ENCODE measurements at regions not wholly inside any gene's neighbourhood (a gene's known extent, or its start where the extent isn't known, plus 50 kb on each side); places are given as distances from the start of the nearest gene placed in this dataset.

DNA sequence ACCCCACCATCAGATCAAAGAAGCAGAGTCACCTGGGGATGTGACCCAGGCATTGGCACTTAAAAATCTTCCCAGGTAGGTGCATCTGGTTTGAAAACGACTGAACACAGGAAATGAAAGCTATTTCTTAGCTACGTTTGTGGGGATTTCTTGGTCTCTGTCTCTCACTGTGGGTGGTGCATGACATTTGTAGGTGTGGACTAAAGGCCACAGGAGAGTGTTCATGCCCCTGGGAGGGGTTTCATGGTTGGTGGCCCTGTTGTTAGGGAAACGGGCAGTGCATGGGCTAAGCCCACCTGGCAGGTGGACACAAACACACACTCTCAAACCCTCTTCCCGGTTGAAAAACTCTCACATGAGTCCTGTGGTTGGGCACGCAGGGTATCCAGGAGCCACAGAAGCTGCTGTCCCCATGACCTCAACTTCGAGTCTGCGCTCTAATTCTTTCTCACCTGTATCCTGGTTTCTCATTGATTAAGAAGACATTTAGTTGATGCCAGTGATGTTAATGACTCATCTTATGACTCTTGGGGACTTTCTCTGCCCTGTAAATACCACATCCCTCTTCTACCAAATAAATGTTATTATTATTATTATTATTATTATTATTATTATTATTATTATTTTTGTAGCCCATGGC lies 119.4 kb downstream of the MRPS6 start:
- Histone ChIP-seq H3K36me3 (no peaks in the 10 kb centered on the region), H3K27ac (no peak overlapping the region), H3K4me3 (no peak overlapping the region), H3K4me1 (no peaks in the 10 kb centered on the region), H3K27me3 (no peaks in the 10 kb centered on the region), H3K9me3 (no peaks in the 10 kb centered on the region)
- intact Hi-C loops (cut with DNase I; ENCODE audit: low total_unique reads), result no loop called here
- no peak for DNase-seq
- no peak for TF ChIP-seq POLR2A (IDR thresholded peaks at IDR 0.05)
- TF ChIP-seq, protein P1, sequence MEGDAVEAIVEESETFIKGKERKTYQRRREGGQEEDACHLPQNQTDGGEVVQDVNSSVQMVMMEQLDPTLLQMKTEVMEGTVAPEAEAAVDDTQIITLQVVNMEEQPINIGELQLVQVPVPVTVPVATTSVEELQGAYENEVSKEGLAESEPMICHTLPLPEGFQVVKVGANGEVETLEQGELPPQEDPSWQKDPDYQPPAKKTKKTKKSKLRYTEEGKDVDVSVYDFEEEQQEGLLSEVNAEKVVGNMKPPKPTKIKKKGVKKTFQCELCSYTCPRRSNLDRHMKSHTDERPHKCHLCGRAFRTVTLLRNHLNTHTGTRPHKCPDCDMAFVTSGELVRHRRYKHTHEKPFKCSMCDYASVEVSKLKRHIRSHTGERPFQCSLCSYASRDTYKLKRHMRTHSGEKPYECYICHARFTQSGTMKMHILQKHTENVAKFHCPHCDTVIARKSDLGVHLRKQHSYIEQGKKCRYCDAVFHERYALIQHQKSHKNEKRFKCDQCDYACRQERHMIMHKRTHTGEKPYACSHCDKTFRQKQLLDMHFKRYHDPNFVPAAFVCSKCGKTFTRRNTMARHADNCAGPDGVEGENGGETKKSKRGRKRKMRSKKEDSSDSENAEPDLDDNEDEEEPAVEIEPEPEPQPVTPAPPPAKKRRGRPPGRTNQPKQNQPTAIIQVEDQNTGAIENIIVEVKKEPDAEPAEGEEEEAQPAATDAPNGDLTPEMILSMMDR (IDR thresholded peaks at IDR 0.05), result no peak

DNA sequence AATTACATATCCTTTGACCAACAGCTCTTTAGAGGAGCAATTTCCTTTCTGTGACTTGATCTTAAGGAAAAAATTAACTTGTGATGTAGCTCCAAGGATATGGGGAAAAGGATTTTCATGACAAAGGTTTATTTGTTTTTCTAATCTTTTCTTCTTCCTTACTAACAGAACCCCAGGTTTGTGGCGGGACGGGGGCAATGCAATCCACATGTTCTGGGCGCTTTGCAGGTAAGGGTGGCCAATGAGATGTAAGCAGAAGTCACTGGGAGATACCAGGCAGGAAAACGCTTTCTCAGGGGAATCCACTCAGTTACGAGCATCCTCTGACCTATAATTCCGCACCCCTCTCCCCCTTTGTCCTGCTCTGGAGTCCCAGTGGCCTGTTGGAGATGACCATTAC lies 122.0 kb downstream of the MRPS6 start:
- DNase-seq, result no peak
- Histone ChIP-seq H3K9me3 (no peaks in the 10 kb centered on the region), H3K4me1 (no peaks in the 10 kb centered on the region), H3K4me3 (no peak overlapping the region), H3K27me3 (no peaks in the 10 kb centered on the region), H3K27ac (no peak overlapping the region), H3K36me3 (no peaks in the 10 kb centered on the region)
- intact Hi-C loops (cut with DNase I; ENCODE audit: low total_unique reads), result no loop called here
- TF ChIP-seq, protein P1 (IDR thresholded peaks at IDR 0.05), result no peak

DNA sequence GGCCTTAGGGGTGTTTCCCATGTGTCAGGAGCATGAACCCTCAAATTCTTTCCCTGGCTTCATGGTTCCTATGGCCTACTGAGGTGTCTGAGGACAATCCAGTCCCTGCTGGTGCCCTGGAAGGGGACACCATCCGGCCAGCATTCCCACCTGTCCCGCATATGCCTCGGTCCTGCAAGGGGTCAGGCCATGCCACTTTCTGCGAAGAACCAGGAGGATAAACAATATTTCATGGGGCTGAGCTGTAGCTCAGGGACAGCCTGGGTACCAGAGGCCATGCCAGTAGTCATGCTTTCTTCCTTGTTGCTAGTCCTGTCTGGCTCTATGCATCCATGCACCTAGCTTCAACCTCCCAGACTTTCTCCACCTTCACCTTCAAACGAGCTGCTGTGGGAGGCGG lies 123.6 kb downstream of the MRPS6 start:
- H3K27ac ChIP-seq, result no peak overlapping the region
- TF ChIP-seq, protein P1 (IDR thresholded peaks at IDR 0.05), result no peak
- no peak for TF ChIP-seq POLR2A (IDR thresholded peaks at IDR 0.05)
- no peak for DNase-seq
- no peaks in the 10 kb centered on the region for H3K9me3 ChIP-seq
- no peak overlapping the region for H3K4me3 ChIP-seq
- H3K36me3 ChIP-seq, result no peaks in the 10 kb centered on the region
- H3K27me3 ChIP-seq, result no peaks in the 10 kb centered on the region
- H3K4me1 ChIP-seq, result no peaks in the 10 kb centered on the region
- intact Hi-C loops (cut with DNase I; ENCODE audit: low total_unique reads), result no loop called here

DNA sequence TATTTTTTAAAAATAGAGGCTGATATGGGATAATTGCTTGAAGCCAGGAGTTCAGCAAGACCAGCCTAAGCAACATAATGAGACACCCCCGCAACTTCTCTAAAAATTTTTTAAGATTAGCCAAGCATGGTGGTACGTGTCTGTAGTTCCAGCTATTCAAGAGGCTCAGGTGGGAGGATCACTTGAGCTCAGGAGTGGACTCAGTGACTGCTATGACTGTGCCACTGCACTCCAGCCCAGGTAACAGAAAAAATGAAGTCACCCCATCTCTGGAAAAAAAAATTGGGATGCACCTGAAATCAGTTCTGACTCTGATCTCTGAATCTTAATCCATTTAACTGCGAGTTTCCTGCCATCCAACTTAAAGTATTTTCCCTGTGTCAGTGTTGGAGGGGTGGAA lies 124.2 kb downstream of the MRPS6 start:
- Histone ChIP-seq H3K9me3 (no peaks in the 10 kb centered on the region), H3K4me3 (no peak overlapping the region), H3K27ac (no peak overlapping the region), H3K36me3 (no peaks in the 10 kb centered on the region), H3K4me1 (no peaks in the 10 kb centered on the region), H3K27me3 (no peaks in the 10 kb centered on the region)
- intact Hi-C loops (cut with DNase I; ENCODE audit: low total_unique reads), result no loop called here
- no peak for DNase-seq
- no peak for TF ChIP-seq POLR2A (IDR thresholded peaks at IDR 0.05)
- TF ChIP-seq, protein P1 (IDR thresholded peaks at IDR 0.05), result no peak

DNA sequence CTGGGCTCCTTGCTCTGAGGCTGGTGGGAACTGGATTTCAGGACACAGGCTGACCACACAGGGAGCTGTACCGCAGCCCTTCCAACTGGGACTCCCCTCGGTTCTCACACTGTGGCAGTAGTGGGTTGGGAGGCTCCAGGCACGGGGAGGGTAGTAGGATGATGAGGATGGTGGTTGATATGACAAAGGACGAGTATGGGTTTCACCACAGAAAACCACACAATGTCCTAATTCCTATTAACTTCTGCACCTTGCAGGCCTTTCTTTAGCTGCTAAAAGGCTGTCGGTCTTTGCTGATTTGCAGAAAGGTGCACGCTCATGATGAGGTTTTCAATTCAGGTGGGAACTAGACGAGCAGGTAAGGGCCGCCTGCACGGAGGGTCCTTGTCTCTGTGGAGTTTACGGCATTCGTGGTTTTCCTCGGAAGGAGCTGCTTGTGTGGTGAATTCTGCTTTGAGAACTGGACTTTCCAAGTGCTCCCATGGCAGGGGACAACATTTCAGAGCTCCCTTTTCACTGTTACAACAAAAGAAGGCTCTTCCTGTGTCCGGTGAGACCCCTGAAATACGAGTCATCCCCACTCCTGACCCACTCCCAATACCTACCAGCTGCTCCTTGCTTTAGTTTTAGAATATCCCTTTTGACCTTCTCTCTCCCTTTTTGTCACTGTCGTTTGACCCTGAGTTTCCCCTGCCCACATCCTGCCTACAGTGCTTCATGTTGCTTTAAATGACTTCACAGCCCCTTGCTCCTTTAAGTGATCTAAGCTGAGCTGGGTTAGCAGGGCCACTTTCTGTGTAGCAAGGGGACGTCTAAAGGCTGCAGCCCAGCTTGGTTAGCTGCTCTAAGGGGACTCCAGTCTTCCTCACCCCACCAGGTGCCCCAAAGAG lies 125.1 kb downstream of the MRPS6 start:
- H3K4me3 ChIP-seq, result no peak overlapping the region
- no peaks in the 10 kb centered on the region for H3K9me3 ChIP-seq
- TF ChIP-seq, protein P1 (IDR thresholded peaks at IDR 0.05), result no peak
- no peak for TF ChIP-seq POLR2A (IDR thresholded peaks at IDR 0.05)
- H3K36me3 ChIP-seq, result no peaks in the 10 kb centered on the region
- intact Hi-C loops (cut with DNase I; ENCODE audit: low total_unique reads), result no loop called here
- H3K4me1 ChIP-seq, result peaks cover 0 to 5% of the 10 kb centered on the region in 2 donors
- H3K27me3 ChIP-seq, result no peaks in the 10 kb centered on the region
- DNase-seq, result no peak
- no peak overlapping the region for H3K27ac ChIP-seq

All from uterus (tissue), 3 donors.